NCI-H146 treated with DMSO at 0.1 percent for 48 hours (cell line): ENCODE measurements at regions not wholly inside any gene's neighbourhood (a gene's known extent, or its start where the extent isn't known, plus 50 kb on each side); places are given as distances from the start of the nearest gene placed in this dataset.
"Not testable (repeated sequence)": the region's sequence is repeated elsewhere in the genome, so short reads cannot be mapped to it uniquely, and the experiment has no call there.

Experiments used
- DNase-seq: peaks from one replicate; lab custom pipeline; 2025; ENCODE audit not compliant: unreplicated experiment; lab: John Stamatoyannopoulos, UW

DNA sequence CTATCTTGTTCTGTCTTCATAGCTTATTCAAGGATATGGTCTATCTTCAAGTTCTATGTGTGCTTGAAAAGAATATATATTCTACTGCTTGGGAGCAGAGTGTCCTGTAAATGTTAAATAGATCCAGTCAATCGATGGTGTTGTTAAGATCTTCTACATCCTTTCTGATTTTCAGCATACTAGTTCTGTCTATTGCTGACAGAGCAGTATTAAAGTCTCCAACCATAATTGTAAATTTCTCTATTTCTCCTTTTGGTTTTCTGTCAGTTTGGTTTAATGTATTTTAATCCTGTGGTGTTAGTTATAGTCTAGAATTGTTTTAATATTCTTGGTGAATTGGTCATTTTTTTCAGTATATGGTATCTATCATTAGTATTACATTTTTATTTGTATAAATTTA, 124.0 kb upstream of the COX7C start:
- no peak for DNase-seq

- no peak for DNase-seq
These were observed 116.8 kb upstream of the COX7C start for GRCh38 chr5:86500947-86501346.

- no peak for DNase-seq
These were observed 110.2 kb upstream of the COX7C start for GRCh38 chr5:86507574-86507973.

- DNase-seq: not testable (repeated sequence)
These were observed 107.3 kb upstream of the COX7C start for GRCh38 chr5:86510330-86510915.

DNA sequence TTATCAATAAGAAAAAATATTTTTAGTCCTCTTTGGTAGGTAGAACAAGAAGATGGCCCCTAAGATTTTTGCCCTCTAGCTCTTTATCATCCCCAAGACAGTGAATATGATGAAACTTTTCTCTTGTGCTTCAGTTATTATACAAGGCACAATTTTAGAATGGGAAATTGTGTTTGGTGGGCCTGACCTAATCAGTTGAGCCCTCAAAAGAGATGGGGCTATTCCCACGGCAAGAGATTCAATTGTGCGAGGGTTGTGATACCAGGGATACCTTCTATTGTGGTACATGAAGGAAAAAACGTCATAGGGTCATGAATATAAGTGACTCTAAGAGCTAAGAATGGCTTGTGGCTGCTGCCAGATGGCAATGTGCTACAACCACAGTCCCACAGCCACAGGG, 94.0 kb upstream of the COX7C start:
- DNase-seq: no peak

- no peak for DNase-seq
These were observed 92.1 kb upstream of the COX7C start for GRCh38 chr5:86525622-86526021.

DNA sequence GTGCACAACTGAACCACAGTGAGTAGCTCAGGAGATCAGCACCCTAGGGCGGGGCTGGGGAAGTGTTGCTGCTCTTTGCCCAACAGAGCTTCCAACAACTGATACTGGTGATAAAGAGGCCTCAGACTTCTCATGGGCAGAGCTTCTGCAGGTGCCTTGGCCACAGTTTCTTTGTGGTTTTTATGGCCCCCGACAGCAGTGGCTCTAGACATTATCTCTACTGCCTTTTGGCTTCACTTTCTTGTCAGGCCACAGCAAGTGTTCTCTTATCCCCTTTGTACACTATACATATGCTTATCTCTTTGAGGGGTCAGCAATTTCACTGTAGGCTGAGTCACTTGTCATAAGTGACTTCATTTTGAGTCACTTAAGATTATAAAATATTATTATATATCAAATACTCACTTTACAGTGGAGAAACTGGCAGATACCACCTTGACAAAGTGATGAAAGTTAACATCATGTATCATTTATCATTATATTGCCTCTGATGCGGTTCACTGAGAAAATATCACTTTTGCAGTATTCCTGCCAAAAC, 90.9 kb upstream of the COX7C start:
- no peak for DNase-seq

- DNase-seq: no peak
These were observed 85.3 kb upstream of the COX7C start for GRCh38 chr5:86532429-86532828.

DNA sequence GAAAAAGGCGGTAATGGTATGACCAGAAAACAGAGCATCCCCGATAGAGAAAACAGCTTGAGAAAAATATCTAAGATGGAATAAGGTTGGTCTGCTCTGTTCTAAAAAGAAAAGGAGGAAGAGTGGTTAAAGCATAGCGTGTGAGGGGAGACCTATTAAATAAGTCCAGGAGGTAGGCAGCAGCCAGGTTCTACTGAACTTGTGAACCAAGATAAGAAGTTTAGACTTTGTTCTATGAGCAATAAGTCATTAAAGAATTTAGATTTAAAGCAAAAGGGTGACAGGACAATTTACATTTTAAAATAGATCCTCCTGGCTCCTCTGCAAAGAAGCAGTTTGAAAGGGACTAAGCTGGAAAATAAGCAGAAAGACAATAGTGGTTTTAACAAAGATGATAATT, 81.3 kb upstream of the COX7C start:
- DNase-seq: no peak

- no peak for DNase-seq
These were observed 75.2 kb upstream of the COX7C start for GRCh38 chr5:86542532-86542931.

DNA sequence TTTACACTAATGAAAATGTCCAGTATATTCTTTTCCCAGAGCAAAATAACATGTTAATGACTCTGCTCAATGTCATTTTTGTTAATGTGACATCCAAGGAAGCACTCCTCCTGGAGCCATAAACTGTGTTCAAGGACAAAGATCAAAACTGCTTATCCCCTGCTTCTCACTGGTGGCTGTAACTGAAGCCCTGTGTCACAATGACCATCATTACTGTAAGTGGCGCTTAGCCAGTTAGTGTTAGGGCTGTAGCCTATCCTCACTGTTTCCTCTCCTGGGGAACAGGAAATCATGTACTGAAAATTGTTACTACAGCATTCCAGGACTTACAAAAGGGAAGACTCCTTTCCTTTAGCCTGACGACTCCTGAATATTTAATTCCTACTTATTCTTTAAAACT, 71.7 kb upstream of the COX7C start:
- no peak for DNase-seq

GRCh38 chr5:86546582-86546981, 71.2 kb upstream of the COX7C start:
- no peak for DNase-seq

GRCh38 chr5:86554638-86555037, 63.1 kb upstream of the COX7C start:
- no peak for DNase-seq

DNA sequence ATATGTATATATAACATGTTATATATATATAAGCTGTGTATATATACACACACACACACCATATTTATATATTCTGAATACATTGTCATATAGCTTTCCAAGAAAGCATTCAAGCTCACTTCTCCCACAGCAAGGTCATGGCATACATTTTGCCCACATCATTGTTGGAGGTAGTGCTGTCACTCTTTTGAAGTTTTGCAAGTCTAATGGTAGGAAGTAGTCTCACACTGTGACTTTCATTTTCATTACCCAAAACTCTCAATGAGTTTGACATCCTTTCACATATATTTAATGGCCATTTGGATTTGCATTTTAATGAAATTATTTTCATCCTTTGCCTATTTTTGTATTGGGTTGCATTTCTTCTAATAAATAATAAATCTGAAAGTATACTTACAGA, 59.8 kb upstream of the COX7C start:
- DNase-seq: no peak

- no peak for DNase-seq
These were observed 52.4 kb upstream of the COX7C start for GRCh38 chr5:86565197-86565789.

- DNase-seq: not testable (repeated sequence)
These were observed 51.7 kb upstream of the COX7C start for GRCh38 chr5:86566030-86566429.
